UCSD-AML1 (cell line): ENCODE measurements at regions not wholly inside any gene's neighbourhood (a gene's known extent, or its start where the extent isn't known, plus 50 kb on each side); places are given as distances from the start of the nearest gene placed in this dataset.

ENCODE experiments used
- DNase-seq: peaks from one replicate; lab custom pipeline; 2025; ENCODE audit not compliant: unreplicated experiment; lab: John Stamatoyannopoulos, UW

- no peak for DNase-seq
Measured at GRCh38 chr13:97110936-97111335, 111.2 kb upstream of the MBNL2 start.

GRCh38 chr13:97111756-97112155, 110.4 kb upstream of the MBNL2 start:
- no peak for DNase-seq

GRCh38 chr13:97112446-97113152, 109.5 kb upstream of the MBNL2 start:
- DNase-seq, result no peak

- no peak for DNase-seq
Measured at GRCh38 chr13:97113231-97114001, 108.7 kb upstream of the MBNL2 start.

GRCh38 chr13:97114651-97115050, 107.5 kb upstream of the MBNL2 start:
- no peak for DNase-seq

- DNase-seq, result no peak
Measured at GRCh38 chr13:97116754-97117153, 105.4 kb upstream of the MBNL2 start.

- DNase-seq, result no peak
Measured at GRCh38 chr13:97117388-97117910, 104.7 kb upstream of the MBNL2 start.

- DNase-seq, result no peak
Measured at GRCh38 chr13:97119943-97120342, 102.2 kb upstream of the MBNL2 start.

GRCh38 chr13:97120346-97120745, 101.8 kb upstream of the MBNL2 start:
- no peak for DNase-seq

GRCh38 chr13:97120976-97121375, 101.2 kb upstream of the MBNL2 start:
- no peak for DNase-seq

GRCh38 chr13:97121894-97122293, 100.2 kb upstream of the MBNL2 start:
- no peak for DNase-seq

GRCh38 chr13:97122381-97122996, 99.6 kb upstream of the MBNL2 start:
- DNase-seq, result no peak

GRCh38 chr13:97124206-97124605, 97.9 kb upstream of the MBNL2 start:
- no peak for DNase-seq

- no peak for DNase-seq
Measured at GRCh38 chr13:97124915-97125809, 97.0 kb upstream of the MBNL2 start.

GRCh38 chr13:97125810-97126738, 96.1 kb upstream of the MBNL2 start:
- no peak for DNase-seq

GRCh38 chr13:97127842-97128241, 94.3 kb upstream of the MBNL2 start:
- no peak for DNase-seq

- no peak for DNase-seq
Measured at GRCh38 chr13:97130190-97130589, 91.9 kb upstream of the MBNL2 start.

GRCh38 chr13:97131447-97131846, 90.7 kb upstream of the MBNL2 start:
- no peak for DNase-seq

GRCh38 chr13:97133554-97133953, 88.6 kb upstream of the MBNL2 start:
- DNase-seq, result no peak

- DNase-seq, result no peak
Measured at GRCh38 chr13:97133955-97134354, 88.2 kb upstream of the MBNL2 start.
